SH-SY5Y (cell line): ENCODE measurements at regions not wholly inside any gene's neighbourhood (a gene's known extent, or its start where the extent isn't known, plus 50 kb on each side); places are given as distances from the start of the nearest gene placed in this dataset.

Source experiments
- GATA2 ChIP-seq: IDR thresholded peaks from 2 replicates; pipeline ENCODE4 v1.6.1; 2011; ENCODE audit warnings: mild to moderate bottlenecking, low read depth, low read length
- GATA3 ChIP-seq: IDR thresholded peaks from 2 replicates; pipeline ENCODE4 v1.6.1; 2011; ENCODE audit warnings: low read depth, mild to moderate bottlenecking, low read length, moderate library complexity

GRCh38 chr2:164068063-164068462 is 332.3 kb upstream of the FIGN start:
- no peak for TF ChIP-seq GATA2
- no peak for TF ChIP-seq GATA3
